K562 (cell line): ENCODE measurements at regions not wholly inside any gene's neighbourhood (a gene's known extent, or its start where the extent isn't known, plus 50 kb on each side); places are given as distances from the start of the nearest gene placed in this dataset.
"Not testable (repeated sequence)": the region's sequence is repeated elsewhere in the genome, so short reads cannot be mapped to it uniquely, and the experiment has no call there.

Source experiments
- ATAC-seq: fragments of 200-7000 bp; cut with Tn5 transposase; 3 replicates; pipeline ENCODE4 v1.9.1; 2020; ENCODE audit warnings: moderate library complexity
- BruUV-seq: library from RNA; stranded (reverse); fragments of 400-500 nt; replicated peaks from 2 replicates; lab custom pipeline; 2021; lab: Mats Ljungman, UMichigan
- CTCF ChIA-PET: fragments of 300-600 bp; formaldehyde crosslinking; extraction: SDS; loops from one replicate; lab custom pipeline; 2021; ENCODE audit warnings: low intra/inter-chr PET ratio; lab: Yijun Ruan, JAX
- POLR2A ChIA-PET: fragments of 300-600, 350-650 bp; sonication (Branson Sonifier 250); formaldehyde crosslinking; extraction: SDS; loops from one replicate; lab custom pipeline; 2021; ENCODE audit warnings: antibody characterized with exemption, inconsistent platforms; lab: Yijun Ruan, JAX
- DNase-seq, 4 experiments: peaks; one replicate each; pipeline versions ENCODE4 v3.0.0 to v3.0.0-alpha.2; 2011 to 2018; ENCODE audit warnings: low spot score in 3 of 4, mixed read lengths in 3 of 4; ENCODE audit errors: extremely low read depth in 1 of 4
- FAIRE-seq: peaks from 2 replicates; lab custom pipeline; 2011; peaks lifted over from hg19 to GRCh38; lab: Jason Lieb, UNC
- H2AFZ ChIP-seq: 2 replicates; pipeline ENCODE4 v1.6.0; 2011; ENCODE audit warnings: low read depth, low read length, control low read depth, inconsistent platforms
- H3K27ac ChIP-seq: fragments of 200-600 bp; 3 replicates; pipeline ENCODE4 v1.8.0; 2011; ENCODE audit warnings: low read depth, mild to moderate bottlenecking, control low read depth, inconsistent platforms, low read length, moderate library complexity, mixed read lengths; ENCODE audit errors: extremely low read depth
- H3K27me3 ChIP-seq, 2 experiments: fragments of 300-600 bp in 1 of 2; 2 replicates in 1 of 2; 3 replicates in 1 of 2; pipeline versions ENCODE4 v1.6.0 to v1.8.0; 2011; ENCODE audit warnings: inconsistent platforms in 2 of 2, low read length in 2 of 2, mild to moderate bottlenecking in 1 of 2, mixed read lengths in 1 of 2, moderate library complexity in 1 of 2; ENCODE audit not compliant: control insufficient read depth in 2 of 2, insufficient read depth in 2 of 2
- H3K36me3 ChIP-seq: fragments of 300-600 bp; 3 replicates; pipeline ENCODE4 v1.8.0; 2011; ENCODE audit warnings: mild to moderate bottlenecking, low read length, inconsistent platforms; ENCODE audit not compliant: control insufficient read depth, insufficient read depth
- H3K4me1 ChIP-seq, 2 experiments: fragments of 200-600 bp in 1 of 2; replicated peaks in 1 of 2; 2 replicates in 1 of 2; 3 replicates in 1 of 2; pipeline versions ENCODE4 v1.5.1 to v1.8.0; 2011; ENCODE audit warnings: inconsistent platforms in 2 of 2, low read length in 2 of 2, mild to moderate bottlenecking in 1 of 2, mixed read lengths in 1 of 2, moderate library complexity in 1 of 2; ENCODE audit not compliant: control insufficient read depth in 2 of 2, insufficient read depth in 2 of 2
- H3K4me2 ChIP-seq: 2 replicates; pipeline ENCODE4 v1.6.1; 2011; ENCODE audit warnings: low read length, control low read depth, inconsistent platforms, mixed read lengths; ENCODE audit not compliant: insufficient read depth
- H3K4me3 ChIP-seq: fragments of 200-600 bp; sonication (generic), shearing (Covaris generic); 2 replicates; pipeline ENCODE4 v1.5.1; 2016; ENCODE audit warnings: control low read depth, inconsistent platforms
- H3K79me2 ChIP-seq: fragments of 200-600 bp; 3 replicates; pipeline ENCODE4 v1.8.0; 2011; ENCODE audit warnings: low read length, inconsistent platforms; ENCODE audit not compliant: control insufficient read depth, insufficient read depth
- H3K9ac ChIP-seq, 2 experiments: 2 replicates each; pipeline versions ENCODE4 v1.6.0 to v1.6.1; 2011; ENCODE audit warnings: low read depth in 2 of 2, low read length in 2 of 2, control low read depth in 1 of 2, inconsistent platforms in 1 of 2, mild to moderate bottlenecking in 1 of 2, mixed read lengths in 1 of 2; ENCODE audit not compliant: insufficient read depth in 1 of 2
- H3K9me1 ChIP-seq: one replicate; pipeline ENCODE4 v1.6.0; 2011; ENCODE audit warnings: inconsistent platforms, mild to moderate bottlenecking, low read length, moderate library complexity; ENCODE audit not compliant: control insufficient read depth, insufficient read depth
- H3K9me3 ChIP-seq: replicated peaks from 2 replicates; pipeline ENCODE4 v1.5.1; 2011; ENCODE audit warnings: low read depth, low read length, inconsistent platforms; ENCODE audit not compliant: control insufficient read depth, insufficient read depth
- H4K20me1 ChIP-seq: replicated peaks from 2 replicates; pipeline ENCODE4 v1.6.1; 2011; ENCODE audit warnings: low read length, inconsistent platforms, mixed read lengths; ENCODE audit not compliant: control insufficient read depth, insufficient read depth
- CBFB ChIP-seq: sonication (generic); formaldehyde crosslinking; IDR thresholded peaks from 2 replicates; pipeline ENCODE4 v1.4.0; 2020; ENCODE audit warnings: mild to moderate bottlenecking, missing genetic modification reagents
- GTF3C2 ChIP-seq: IDR thresholded peaks from 3 replicates; pipeline ENCODE4 v1.6.1; 2011; ENCODE audit warnings: borderline replicate concordance, mild to moderate bottlenecking, moderate library complexity; ENCODE audit not compliant: insufficient read length; ENCODE audit errors: extremely low read depth
- LARP7 ChIP-seq: fragments of 450-650 bp; IDR thresholded peaks from 2 replicates; pipeline ENCODE4 v1.6.1; 2016
- PHTF2 ChIP-seq: fragments of 250-450 bp; sonication (Bioruptor Pico); IDR thresholded peaks from 2 replicates; pipeline ENCODE4 v1.5.0; 2021; ENCODE audit warnings: mild to moderate bottlenecking
- SMAD1 ChIP-seq: fragments of 150-350 bp; IDR thresholded peaks from 2 replicates; pipeline ENCODE4 v1.6.1; 2014; ENCODE audit warnings: low read length, low read depth; ENCODE audit not compliant: partially characterized antibody
- ZNF175 ChIP-seq: fragments of 200-800 bp; sonication (Bioruptor generic); IDR thresholded peaks from 2 replicates; pipeline ENCODE4 v1.6.1; 2016; ENCODE audit warnings: low read depth, mild to moderate bottlenecking, missing genetic modification characterization, missing compliant biosample characterization
- ZNF79 ChIP-seq: fragments of 250-450 bp; sonication (Bioruptor Pico); IDR thresholded peaks from 2 replicates; pipeline ENCODE4 v1.4.0; 2020; ENCODE audit warnings: low read depth, mild to moderate bottlenecking, moderate library complexity
- WGBS: fragments of 100-300 bp; shearing (Covaris generic); methylation state at CpG from one replicate; pipeline ENCODE4 v1.1.6; 2016; ENCODE audit warnings: low coverage, mixed read lengths; ENCODE audit not compliant: insufficient coverage; ENCODE audit errors: missing lambda C conversion rate; 5-methylcytosine and 5-hydroxymethylcytosine counted together
- in situ Hi-C: fragments of 300-500 bp; cut with MboI; formaldehyde crosslinking; loops from 4 replicates; pipeline ENCODE4 v1.15.0; 2018; ENCODE audit warnings: inconsistent platforms, mixed read lengths
- intact Hi-C: fragments of 100-400 bp; cut with micrococcal nuclease; formaldehyde crosslinking; loops from 2 replicates; pipeline ENCODE4 v1.14.2; 2022

DNA sequence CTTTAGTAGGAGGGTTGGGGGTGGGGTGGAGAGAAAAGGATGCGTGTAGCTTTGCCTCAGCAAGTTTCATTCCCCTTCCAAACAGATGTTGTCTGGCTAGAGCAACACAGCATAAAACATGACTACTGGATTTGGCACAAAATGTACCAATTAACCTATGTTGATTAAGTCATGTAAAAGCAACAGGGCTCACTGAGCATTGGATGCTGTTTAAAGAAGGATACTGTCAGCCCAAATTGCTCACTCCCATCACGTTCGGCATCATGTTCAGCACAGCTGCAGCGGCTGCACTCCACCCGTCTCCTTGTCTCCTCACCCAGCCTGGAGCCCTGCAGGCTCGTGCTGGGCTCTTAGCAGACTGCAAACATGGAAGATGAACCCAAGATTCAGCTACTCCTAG lies 77.5 kb downstream of the DLEU7 start (continued):
- TF ChIP-seq SMAD1, result no peak
- no peak for TF ChIP-seq PHTF2 (CRISPR knock-in tag)
- no peak for TF ChIP-seq ZNF79 (CRISPR knock-in tag)
- TF ChIP-seq ZNF175 (CRISPR knock-in tag), result no peak
- no peak for TF ChIP-seq LARP7

DNA sequence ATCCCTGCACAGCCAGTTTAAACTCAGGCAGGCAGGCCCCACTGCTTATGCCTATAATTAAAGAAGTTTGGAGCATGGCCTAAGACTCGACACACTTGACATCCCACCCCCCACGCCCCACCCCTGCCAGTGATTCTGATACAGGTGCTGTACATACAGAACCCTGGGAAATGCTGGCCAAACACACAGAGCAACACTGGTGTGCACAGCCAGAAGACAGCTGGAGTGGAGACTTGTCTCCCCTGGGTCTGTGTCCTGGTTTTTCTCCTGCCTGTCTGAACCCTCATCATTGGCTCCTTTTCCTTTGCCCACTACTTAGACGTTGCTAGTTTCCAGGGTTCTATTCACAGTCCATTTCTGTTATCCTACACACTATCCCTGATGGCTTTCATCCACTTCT lies 76.8 kb downstream of the DLEU7 start:
- no peaks in the 10 kb centered on the region for H3K4me1 ChIP-seq
- WGBS, result 0% methylated on average over 1 of the region's 3 CpGs
- no peaks in the 10 kb centered on the region for H4K20me1 ChIP-seq
- ATAC-seq (no peak), DNase-seq (no peak), FAIRE-seq (no peak)
- H3K27ac ChIP-seq, result no peak overlapping the region
- H3K9me3 ChIP-seq, result no peaks in the 10 kb centered on the region
- intact Hi-C loops, result no loop called here
- no peak overlapping the region for H2AFZ ChIP-seq
- H3K4me2 ChIP-seq, result no peak overlapping the region
- H3K36me3 ChIP-seq, result no peaks in the 10 kb centered on the region
- H3K27me3 ChIP-seq, result peaks cover 4 to 14% of the 10 kb centered on the region in 2 experiments; a peak in 3 of 5 replicates
- in situ Hi-C loops, result no loop called here
- H3K4me3 ChIP-seq, result no peak overlapping the region
- ChIA-PET CTCF (no interaction called here), POLR2A (interaction anchor here (1.3 kb wide), 1 partner anchor 10 kb away, joined by 3 read pairs; no protein-coding TSS in a partner anchor)
- no peaks in the 10 kb centered on the region for H3K9me1 ChIP-seq
- H3K79me2 ChIP-seq, result no peaks in the 10 kb centered on the region
- no TSS peak for BruUV-seq
- H3K9ac ChIP-seq, result no peak overlapping the region
- TF ChIP-seq GTF3C2 (no peak), CBFB (CRISPR knock-in tag) (no peak)

DNA sequence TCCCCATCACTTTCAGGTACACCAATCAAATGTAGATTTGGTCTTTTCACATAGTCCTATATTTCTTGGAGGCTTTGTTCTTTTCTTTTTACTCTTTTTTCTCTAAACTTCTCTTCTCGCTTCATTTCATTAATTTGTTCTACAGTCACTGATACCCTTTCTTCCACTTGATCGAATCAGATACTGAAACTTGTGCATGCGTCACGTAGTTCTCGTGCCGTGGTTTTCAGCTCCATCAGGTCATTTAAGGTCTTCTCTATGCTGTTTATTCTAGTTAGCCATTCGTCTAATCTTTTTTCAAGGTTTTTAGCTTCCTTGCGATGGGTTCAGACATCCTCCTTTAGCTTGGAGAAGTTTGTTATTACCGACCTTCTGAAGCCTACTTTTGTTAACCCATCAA lies 70.6 kb downstream of the DLEU7 start:
- BruUV-seq, H4K20me1 ChIP-seq, H3K27ac ChIP-seq, DNase-seq, in situ Hi-C loops, H3K27me3 ChIP-seq, H2AFZ ChIP-seq, H3K9me3 ChIP-seq, H3K9me1 ChIP-seq, H3K9ac ChIP-seq, intact Hi-C loops, H3K4me1 ChIP-seq, H3K79me2 ChIP-seq, POLR2A ChIA-PET, ATAC-seq, FAIRE-seq, H3K36me3 ChIP-seq, H3K4me2 ChIP-seq, CTCF ChIA-PET, H3K4me3 ChIP-seq: not testable (repeated sequence)
- 8% methylated on average over 9 of the region's 9 CpGs for WGBS
